Immature natural killer cell (primary cell): ENCODE measurements at regions not wholly inside any gene's neighbourhood (a gene's known extent, or its start where the extent isn't known, plus 50 kb on each side); places are given as distances from the start of the nearest gene placed in this dataset.
"Not testable (repeated sequence)": the region's sequence is repeated elsewhere in the genome, so short reads cannot be mapped to it uniquely, and the experiment has no call there.

Source experiments
- DNase-seq, 3 donors: peaks; one replicate each; pipeline ENCODE4 v3.0.0; 2022; ENCODE audit warnings: mixed read lengths in 1 of 3
- H3K27ac Mint-ChIP-seq, 6 donors: one replicate each; pipeline ENCODE4 v1.8.0; 2020; ENCODE audit warnings: mixed read lengths in 6 of 6, mild to moderate bottlenecking in 5 of 6, inconsistent platforms in 4 of 6, moderate library complexity in 3 of 6
- H3K27me3 Mint-ChIP-seq, 3 donors: one replicate each; pipeline ENCODE4 v1.8.0; 2020 to 2021; ENCODE audit warnings: low read depth in 3 of 3, mild to moderate bottlenecking in 3 of 3, mixed read lengths in 3 of 3, moderate library complexity in 3 of 3, inconsistent platforms in 1 of 3
- H3K36me3 Mint-ChIP-seq, 3 donors: one replicate each; pipeline ENCODE4 v1.8.0; 2020; ENCODE audit warnings: mixed read lengths in 3 of 3, inconsistent platforms in 2 of 3, mild to moderate bottlenecking in 2 of 3
- H3K4me1 Mint-ChIP-seq, 2 donors: one replicate each; pipeline ENCODE4 v1.8.0; 2020; ENCODE audit warnings: inconsistent platforms in 2 of 2, mild to moderate bottlenecking in 2 of 2, mixed read lengths in 2 of 2, moderate library complexity in 1 of 2
- H3K4me3 Mint-ChIP-seq, 5 donors: one replicate each; pipeline ENCODE4 v1.8.0; 2020; ENCODE audit warnings: mild to moderate bottlenecking in 5 of 5, mixed read lengths in 5 of 5, inconsistent platforms in 3 of 5, moderate library complexity in 3 of 5
- H3K9me3 Mint-ChIP-seq, 6 donors: one replicate each; pipeline ENCODE4 v1.8.0; 2020; ENCODE audit warnings: mild to moderate bottlenecking in 6 of 6, mixed read lengths in 6 of 6, inconsistent platforms in 4 of 6, moderate library complexity in 3 of 6

DNA sequence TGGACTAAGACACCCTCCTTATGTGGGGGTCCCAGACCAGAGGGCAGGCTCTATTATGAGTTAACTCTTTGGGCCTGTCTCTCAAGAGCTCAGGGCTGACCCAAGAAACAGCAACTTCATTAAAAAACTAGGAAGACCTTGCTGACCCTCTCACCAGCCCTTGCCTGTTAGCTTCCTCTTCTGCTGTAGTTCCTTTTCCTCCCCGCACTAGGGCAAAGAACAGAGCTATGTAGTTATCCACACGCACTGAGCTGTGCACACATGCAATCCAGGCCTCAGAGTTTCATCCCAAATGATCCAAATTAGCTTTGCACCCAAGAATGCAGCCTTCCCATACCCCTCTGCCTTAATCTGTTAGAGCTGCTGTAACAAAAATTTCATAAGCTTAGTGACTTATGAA is 539.6 kb upstream of the CADM1 start:
- no peak overlapping the region for H3K4me3 Mint-ChIP-seq
- H3K27ac Mint-ChIP-seq, result no peak overlapping the region

DNA sequence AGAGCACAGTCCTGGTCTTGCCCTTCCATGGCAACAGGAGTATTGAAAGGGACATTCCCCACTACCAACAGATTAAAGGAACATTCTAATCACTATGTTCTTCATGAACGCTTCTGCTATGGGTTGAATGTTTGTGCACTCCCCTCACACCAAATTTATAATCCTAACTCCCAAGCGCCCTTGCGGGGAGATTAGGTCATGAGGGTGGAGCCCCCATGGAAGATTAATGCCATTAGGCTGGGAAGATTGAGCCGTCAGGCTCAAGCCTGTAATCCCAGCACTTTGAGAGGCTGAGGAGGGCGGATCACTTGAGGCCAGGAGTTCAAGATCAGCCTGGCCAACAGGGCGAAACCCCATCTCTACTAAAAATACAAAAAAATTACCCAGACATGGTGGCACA is 538.8 kb upstream of the CADM1 start:
- not testable (repeated sequence) for H3K27ac Mint-ChIP-seq, H3K27me3 Mint-ChIP-seq, H3K36me3 Mint-ChIP-seq, H3K4me3 Mint-ChIP-seq, H3K9me3 Mint-ChIP-seq, DNase-seq, H3K4me1 Mint-ChIP-seq

More for the DNA sequence above, 539.6 kb upstream of the CADM1 start:
- Mint-ChIP-seq H3K36me3 (no peaks in the 10 kb centered on the region), H3K4me1 (no peaks in the 10 kb centered on the region), H3K27me3 (peaks cover 0 to 4% (median 1%) of the 10 kb centered on the region in 3 donors), H3K9me3 (peaks cover 0 to 6% (median 0%) of the 10 kb centered on the region in 6 donors)
- no peak for DNase-seq

GRCh38 chr11:116042146-116042545 is 537.9 kb upstream of the CADM1 start:
- no peak for DNase-seq
- no peak overlapping the region for H3K4me3 Mint-ChIP-seq
- no peaks in the 10 kb centered on the region for H3K4me1 Mint-ChIP-seq
- peaks cover 0 to 4% (median 0%) of the 10 kb centered on the region in 3 donors for H3K27me3 Mint-ChIP-seq
- H3K27ac Mint-ChIP-seq, result no peak overlapping the region
- H3K36me3 Mint-ChIP-seq, result no peaks in the 10 kb centered on the region
- H3K9me3 Mint-ChIP-seq, result peaks cover 0 to 6% (median 0%) of the 10 kb centered on the region in 6 donors

GRCh38 chr11:116037861-116038260 is 533.6 kb upstream of the CADM1 start:
- peaks cover 0 to 7% (median 0%) of the 10 kb centered on the region in 6 donors for H3K9me3 Mint-ChIP-seq
- peaks cover 0 to 2% (median 0%) of the 10 kb centered on the region in 3 donors for H3K27me3 Mint-ChIP-seq
- no peaks in the 10 kb centered on the region for H3K4me1 Mint-ChIP-seq
- no peaks in the 10 kb centered on the region for H3K36me3 Mint-ChIP-seq
- DNase-seq, result no peak
- H3K4me3 Mint-ChIP-seq, result no peak overlapping the region
- no peak overlapping the region for H3K27ac Mint-ChIP-seq

DNA sequence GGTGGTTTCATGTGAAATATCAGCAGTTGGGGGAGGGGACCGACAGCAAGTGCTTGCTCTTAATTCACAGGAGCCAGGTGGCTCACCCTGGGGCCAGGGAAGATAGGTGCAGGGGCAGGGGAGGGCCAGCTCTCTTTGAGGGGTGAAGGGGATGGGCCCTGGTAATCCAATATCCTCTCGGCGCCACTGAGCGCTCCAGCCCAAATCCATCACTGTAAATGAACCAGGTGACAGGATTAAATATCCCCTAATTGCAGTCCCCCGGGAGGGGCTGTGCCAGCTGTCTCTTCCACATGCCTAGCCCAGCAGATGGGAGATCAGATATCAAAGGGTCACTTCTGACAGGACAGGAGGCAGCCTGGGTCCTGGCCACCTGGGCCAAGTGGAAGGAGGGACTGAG is 531.8 kb upstream of the CADM1 start:
- no peak overlapping the region for H3K4me3 Mint-ChIP-seq
- peaks cover 0 to 4% (median 0%) of the 10 kb centered on the region in 3 donors for H3K27me3 Mint-ChIP-seq
- DNase-seq, result no peak
- no peak overlapping the region for H3K27ac Mint-ChIP-seq
- H3K36me3 Mint-ChIP-seq, result no peaks in the 10 kb centered on the region
- H3K9me3 Mint-ChIP-seq, result peaks cover 0 to 8% (median 0%) of the 10 kb centered on the region in 6 donors
- no peaks in the 10 kb centered on the region for H3K4me1 Mint-ChIP-seq

DNA sequence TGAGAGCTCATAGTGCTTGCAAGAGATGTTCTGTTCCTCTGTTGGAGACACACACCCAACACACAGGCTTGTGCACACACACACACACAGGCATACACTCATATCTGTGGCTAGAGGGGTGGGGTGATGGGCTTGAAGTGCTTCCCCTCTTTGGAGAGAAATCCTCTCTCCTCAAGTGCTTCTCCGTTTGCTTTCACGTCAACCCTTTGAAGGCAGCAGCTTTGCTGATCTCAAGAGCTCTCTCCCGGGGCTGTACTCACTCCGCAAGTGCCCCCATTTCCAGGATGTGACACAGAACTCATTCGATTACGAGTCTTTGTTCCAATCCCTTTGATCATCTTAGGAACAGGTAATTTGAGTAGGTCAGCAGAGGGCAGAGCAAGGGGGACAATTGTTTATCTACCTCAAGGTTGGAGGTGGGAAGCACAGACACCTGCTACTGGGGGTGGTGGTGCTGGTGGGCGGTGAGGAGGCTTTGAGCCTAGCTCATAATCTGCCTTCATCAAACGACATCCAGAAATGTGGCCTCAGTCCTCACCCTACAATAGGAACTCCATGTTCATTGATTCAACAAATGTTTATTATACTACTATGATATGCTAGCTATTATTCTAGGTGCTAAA is 529.8 kb upstream of the CADM1 start:
- Mint-ChIP-seq H3K9me3 (peaks cover 0 to 6% (median 0%) of the 10 kb centered on the region in 6 donors), H3K27me3 (peaks cover 0 to 4% (median 2%) of the 10 kb centered on the region in 3 donors), H3K27ac (no peak overlapping the region), H3K36me3 (no peaks in the 10 kb centered on the region), H3K4me3 (no peak overlapping the region), H3K4me1 (no peaks in the 10 kb centered on the region)
- no peak for DNase-seq

- Mint-ChIP-seq H3K36me3 (no peaks in the 10 kb centered on the region), H3K4me3 (no peak overlapping the region), H3K9me3 (peaks cover 0 to 9% (median 0%) of the 10 kb centered on the region in 6 donors), H3K27me3 (peaks cover 0 to 4% (median 2%) of the 10 kb centered on the region in 3 donors), H3K27ac (no peak overlapping the region), H3K4me1 (no peaks in the 10 kb centered on the region)
- no peak for DNase-seq
These were observed 526.6 kb upstream of the CADM1 start for GRCh38 chr11:116030697-116031331.

GRCh38 chr11:116028506-116028905 is 524.3 kb upstream of the CADM1 start:
- not testable (repeated sequence) for H3K27ac Mint-ChIP-seq, H3K36me3 Mint-ChIP-seq, H3K27me3 Mint-ChIP-seq, H3K4me3 Mint-ChIP-seq, H3K4me1 Mint-ChIP-seq, DNase-seq, H3K9me3 Mint-ChIP-seq

DNA sequence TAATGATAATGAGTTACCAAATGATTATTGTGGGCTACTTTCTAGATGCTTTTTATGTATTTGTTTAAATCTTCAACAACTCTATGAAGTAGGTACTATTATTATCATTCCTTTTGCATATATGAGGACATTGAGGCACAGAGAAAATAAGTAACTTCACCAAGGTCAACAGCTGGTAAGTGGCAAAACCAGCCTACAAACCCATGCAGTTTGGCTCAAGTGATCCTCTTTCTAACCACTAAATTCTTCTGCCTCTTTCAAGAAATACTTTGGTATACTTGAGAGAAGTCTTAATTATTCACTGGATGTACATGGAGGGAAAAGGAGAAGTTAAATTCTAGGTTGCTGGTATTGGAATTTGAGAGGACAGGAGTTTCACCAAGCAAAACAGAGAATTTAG is 495.2 kb upstream of the CADM1 start:
- Mint-ChIP-seq H3K4me3 (no peak overlapping the region), H3K27me3 (peaks cover 0 to 5% (median 3%) of the 10 kb centered on the region in 3 donors), H3K36me3 (no peaks in the 10 kb centered on the region), H3K9me3 (peaks cover 0 to 3% (median 0%) of the 10 kb centered on the region in 6 donors), H3K4me1 (no peaks in the 10 kb centered on the region), H3K27ac (no peak overlapping the region)
- no peak for DNase-seq

DNA sequence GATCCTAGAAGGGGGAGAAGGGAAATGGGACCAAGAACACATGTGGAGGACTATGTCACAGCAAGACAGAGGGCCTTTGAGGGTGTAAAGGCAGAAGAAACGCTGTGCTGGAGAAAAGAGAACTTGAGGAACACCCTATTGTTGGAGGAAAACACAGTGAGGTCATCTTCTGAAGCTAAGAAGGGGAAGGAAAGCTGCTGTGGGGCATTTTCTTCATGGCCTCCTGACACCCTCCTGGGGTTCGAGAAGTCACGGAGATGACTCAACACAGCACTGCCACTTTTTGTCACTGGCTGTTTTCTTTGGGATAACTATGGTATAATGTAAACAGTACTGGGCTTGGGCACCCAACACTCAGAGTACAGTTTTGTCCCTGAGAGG is 492.6 kb upstream of the CADM1 start:
- Mint-ChIP-seq H3K27ac (no peak overlapping the region), H3K36me3 (no peaks in the 10 kb centered on the region), H3K4me3 (no peak overlapping the region), H3K9me3 (peaks cover 0 to 5% (median 0%) of the 10 kb centered on the region in 6 donors), H3K27me3 (peaks cover 0 to 5% (median 3%) of the 10 kb centered on the region in 3 donors), H3K4me1 (no peaks in the 10 kb centered on the region)
- DNase-seq, result no peak

DNA sequence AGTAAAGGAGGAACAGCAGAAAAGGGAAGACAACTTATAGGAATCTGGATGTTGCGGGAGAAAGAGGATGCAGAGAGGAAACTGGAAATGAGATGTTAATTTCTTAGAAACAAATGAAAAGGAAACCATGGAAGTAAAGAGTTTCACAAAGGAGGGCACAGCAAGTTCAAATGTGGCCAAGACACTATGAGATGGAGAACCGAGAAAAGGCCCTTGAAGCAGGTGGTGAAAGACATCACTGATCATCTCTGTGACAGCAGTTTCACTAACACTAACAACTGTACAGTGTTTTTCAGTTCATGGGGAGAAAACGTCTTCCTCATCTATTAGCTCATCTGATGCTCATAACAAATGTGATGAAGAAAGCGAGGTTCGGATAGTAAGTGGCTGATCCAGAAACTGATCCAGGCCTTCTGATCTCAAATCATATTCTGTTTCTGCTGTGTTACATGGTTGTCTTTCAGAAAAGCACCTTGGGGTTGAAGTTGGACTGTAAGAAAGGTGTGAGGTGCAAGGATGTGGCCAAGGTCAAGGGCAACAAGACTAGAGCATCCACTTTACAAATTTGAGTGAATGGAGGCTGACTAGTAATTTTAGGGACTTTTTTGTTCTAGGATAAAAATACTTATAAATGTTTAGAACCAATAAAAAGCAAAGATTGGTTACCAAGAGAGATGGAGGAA is 492.1 kb upstream of the CADM1 start:
- Mint-ChIP-seq H3K9me3 (peaks cover 0 to 5% (median 0%) of the 10 kb centered on the region in 6 donors), H3K36me3 (no peaks in the 10 kb centered on the region), H3K4me3 (no peak overlapping the region), H3K4me1 (no peaks in the 10 kb centered on the region), H3K27ac (no peak overlapping the region), H3K27me3 (peaks cover 0 to 5% (median 3%) of the 10 kb centered on the region in 3 donors)
- no peak for DNase-seq

DNA sequence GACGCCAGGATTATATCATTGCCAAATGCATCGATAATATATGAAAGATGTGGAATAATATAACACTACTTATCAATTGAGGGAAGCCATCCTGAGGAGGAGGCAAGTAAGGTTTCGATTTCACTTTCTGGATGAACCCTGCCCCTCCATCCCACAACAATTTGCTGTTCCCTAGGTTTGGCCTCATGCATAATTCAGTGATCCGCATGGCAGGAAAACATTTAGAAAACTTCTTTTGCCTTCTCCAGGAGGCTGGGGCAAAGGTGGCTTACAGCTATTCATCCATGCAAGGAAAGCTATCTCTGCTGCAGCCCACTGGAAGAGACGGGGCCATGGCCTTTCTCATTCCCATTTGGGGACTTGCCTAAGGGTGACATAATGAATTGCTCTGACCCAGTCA is 489.4 kb upstream of the CADM1 start:
- Mint-ChIP-seq H3K27ac (no peak overlapping the region), H3K36me3 (no peaks in the 10 kb centered on the region), H3K9me3 (peaks cover 0 to 2% (median 0%) of the 10 kb centered on the region in 6 donors), H3K4me1 (no peaks in the 10 kb centered on the region), H3K27me3 (peaks cover 0 to 4% (median 3%) of the 10 kb centered on the region in 3 donors), H3K4me3 (no peak overlapping the region)
- DNase-seq, result no peak

- no peak overlapping the region for H3K27ac Mint-ChIP-seq
- no peak overlapping the region for H3K4me3 Mint-ChIP-seq
- H3K36me3 Mint-ChIP-seq, result no peaks in the 10 kb centered on the region
- H3K9me3 Mint-ChIP-seq, result peaks cover 0 to 2% (median 0%) of the 10 kb centered on the region in 6 donors
- no peak for DNase-seq
- H3K4me1 Mint-ChIP-seq, result no peaks in the 10 kb centered on the region
- H3K27me3 Mint-ChIP-seq, result no peaks in the 10 kb centered on the region
These were observed 485.8 kb upstream of the CADM1 start for GRCh38 chr11:115990004-115990447.

DNA sequence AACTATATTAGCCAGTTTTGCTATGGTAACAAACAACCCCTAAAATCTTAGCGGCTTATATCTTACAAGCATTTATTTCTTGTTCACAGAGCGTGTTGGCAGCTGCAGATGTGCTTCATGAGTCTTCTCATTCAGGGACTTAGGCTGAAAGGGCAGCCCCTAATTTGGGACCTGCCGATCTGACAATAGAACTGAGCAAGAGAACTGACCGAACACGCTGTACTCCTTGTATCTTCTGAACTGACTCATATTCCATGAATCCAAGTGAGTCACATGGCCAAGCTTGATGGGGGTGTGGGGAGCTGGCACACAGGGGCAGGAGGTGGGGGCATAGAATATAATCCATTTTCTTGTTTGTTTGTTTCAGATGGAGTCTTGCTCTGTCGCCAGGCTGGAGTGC is 481.7 kb upstream of the CADM1 start:
- Mint-ChIP-seq H3K36me3 (no peaks in the 10 kb centered on the region), H3K4me1 (no peaks in the 10 kb centered on the region), H3K4me3 (no peak overlapping the region), H3K9me3 (peaks cover 0 to 4% (median 0%) of the 10 kb centered on the region in 6 donors), H3K27me3 (peaks cover 0 to 5% (median 0%) of the 10 kb centered on the region in 3 donors), H3K27ac (no peak overlapping the region)
- no peak for DNase-seq
